Adrenal gland (tissue), 5 donors: ENCODE measurements at regions not wholly inside any gene's neighbourhood (a gene's known extent, or its start where the extent isn't known, plus 50 kb on each side); places are given as distances from the start of the nearest gene placed in this dataset.

Source experiments
- CTCF ChIP-seq, 6 experiments: fragments of 450-650 bp in 4 of 6; fragments of 200-600 bp in 2 of 6; sonication (generic) in 1 of 6; IDR thresholded peaks; 1 replicate in 5 of 6; 2 replicates in 1 of 6; pipeline versions ENCODE4 v1.5.1 to v1.8.0; 2016 to 2021; ENCODE audit warnings: antibody characterized with exemption in 6 of 6, mild to moderate bottlenecking in 2 of 6, moderate library complexity in 1 of 6
- POLR2A ChIP-seq, 2 donors: fragments of 450-650 bp; IDR thresholded peaks; one replicate each; pipeline ENCODE4 v1.6.1; 2017; ENCODE audit warnings: antibody characterized with exemption in 2 of 2, mild to moderate bottlenecking in 2 of 2, moderate library complexity in 1 of 2
- donor health status: DM: no; HTN: no; CAD: no.

DNA sequence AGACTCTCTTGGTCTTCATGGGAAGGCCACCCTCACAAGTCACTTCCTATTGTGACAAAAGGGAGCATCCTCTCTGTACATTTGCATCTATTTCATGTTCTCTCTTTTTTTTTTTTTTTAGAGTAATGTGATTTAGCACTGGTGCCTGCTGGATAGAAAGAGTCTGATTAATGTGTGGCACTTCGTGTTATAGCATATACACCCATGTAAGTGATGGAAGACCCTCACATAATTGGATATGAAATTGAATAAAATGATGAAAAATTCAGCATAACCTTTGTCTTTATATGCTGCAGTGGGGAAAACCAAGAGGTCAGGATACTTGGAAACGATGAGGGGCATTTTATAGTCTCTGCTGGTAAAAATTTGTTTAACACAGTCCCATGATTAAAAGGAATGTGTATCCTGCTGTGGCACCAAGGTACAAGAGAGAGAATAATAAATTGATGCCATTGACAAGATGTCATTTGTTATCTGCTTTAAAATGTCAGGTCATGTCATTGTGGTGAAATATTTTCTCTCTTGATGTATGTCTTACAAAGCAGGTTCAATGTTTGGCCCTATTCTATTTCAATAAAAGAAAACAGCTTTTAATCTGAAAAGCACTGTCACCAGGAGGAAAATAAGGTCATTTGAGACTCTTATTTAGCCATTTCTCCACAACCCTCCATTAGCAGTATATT lies 1115.4 kb downstream of the STPG2 start:
- TF ChIP-seq CTCF (IDR thresholded peaks at IDR 0.05) (no peak), POLR2A (IDR thresholded peaks at IDR 0.05) (no peak)
